ENCODE measurements at regions not wholly inside any gene's neighbourhood (a gene's known extent, or its start where the extent isn't known, plus 50 kb on each side); places are given as distances from the start of the nearest gene placed in this dataset.

DNA sequence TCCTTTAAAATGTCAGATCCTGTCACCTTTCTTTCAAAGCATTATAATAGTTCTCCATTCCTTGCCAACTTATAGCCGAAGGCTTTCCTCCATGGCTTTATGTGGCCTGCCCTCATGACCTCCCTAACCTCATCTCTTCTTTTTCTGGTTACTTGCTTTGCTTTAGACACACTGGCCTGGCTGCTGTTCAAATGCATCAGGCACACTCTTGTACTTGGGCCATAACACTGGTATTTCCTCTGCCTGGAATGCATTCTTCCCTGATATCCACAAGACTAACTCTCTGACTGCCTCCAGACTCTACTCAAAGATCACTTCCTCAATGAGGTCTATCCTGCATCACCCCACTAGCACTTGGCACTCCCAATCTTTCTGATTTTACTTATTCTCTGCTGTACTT, 710.3 kb downstream of the KCNA4 start:
- ChIA-PET POLR2A (no interaction called here), CTCF (no interaction called here)
- TF ChIP-seq, protein P1, sequence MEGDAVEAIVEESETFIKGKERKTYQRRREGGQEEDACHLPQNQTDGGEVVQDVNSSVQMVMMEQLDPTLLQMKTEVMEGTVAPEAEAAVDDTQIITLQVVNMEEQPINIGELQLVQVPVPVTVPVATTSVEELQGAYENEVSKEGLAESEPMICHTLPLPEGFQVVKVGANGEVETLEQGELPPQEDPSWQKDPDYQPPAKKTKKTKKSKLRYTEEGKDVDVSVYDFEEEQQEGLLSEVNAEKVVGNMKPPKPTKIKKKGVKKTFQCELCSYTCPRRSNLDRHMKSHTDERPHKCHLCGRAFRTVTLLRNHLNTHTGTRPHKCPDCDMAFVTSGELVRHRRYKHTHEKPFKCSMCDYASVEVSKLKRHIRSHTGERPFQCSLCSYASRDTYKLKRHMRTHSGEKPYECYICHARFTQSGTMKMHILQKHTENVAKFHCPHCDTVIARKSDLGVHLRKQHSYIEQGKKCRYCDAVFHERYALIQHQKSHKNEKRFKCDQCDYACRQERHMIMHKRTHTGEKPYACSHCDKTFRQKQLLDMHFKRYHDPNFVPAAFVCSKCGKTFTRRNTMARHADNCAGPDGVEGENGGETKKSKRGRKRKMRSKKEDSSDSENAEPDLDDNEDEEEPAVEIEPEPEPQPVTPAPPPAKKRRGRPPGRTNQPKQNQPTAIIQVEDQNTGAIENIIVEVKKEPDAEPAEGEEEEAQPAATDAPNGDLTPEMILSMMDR (IDR thresholded peaks at IDR 0.05; ENCODE audit: control extremely low read depth, extremely low read depth, low read depth, missing control alignments): no peak
- DNase-seq (ENCODE audit: extremely low spot score): no peak

DNA sequence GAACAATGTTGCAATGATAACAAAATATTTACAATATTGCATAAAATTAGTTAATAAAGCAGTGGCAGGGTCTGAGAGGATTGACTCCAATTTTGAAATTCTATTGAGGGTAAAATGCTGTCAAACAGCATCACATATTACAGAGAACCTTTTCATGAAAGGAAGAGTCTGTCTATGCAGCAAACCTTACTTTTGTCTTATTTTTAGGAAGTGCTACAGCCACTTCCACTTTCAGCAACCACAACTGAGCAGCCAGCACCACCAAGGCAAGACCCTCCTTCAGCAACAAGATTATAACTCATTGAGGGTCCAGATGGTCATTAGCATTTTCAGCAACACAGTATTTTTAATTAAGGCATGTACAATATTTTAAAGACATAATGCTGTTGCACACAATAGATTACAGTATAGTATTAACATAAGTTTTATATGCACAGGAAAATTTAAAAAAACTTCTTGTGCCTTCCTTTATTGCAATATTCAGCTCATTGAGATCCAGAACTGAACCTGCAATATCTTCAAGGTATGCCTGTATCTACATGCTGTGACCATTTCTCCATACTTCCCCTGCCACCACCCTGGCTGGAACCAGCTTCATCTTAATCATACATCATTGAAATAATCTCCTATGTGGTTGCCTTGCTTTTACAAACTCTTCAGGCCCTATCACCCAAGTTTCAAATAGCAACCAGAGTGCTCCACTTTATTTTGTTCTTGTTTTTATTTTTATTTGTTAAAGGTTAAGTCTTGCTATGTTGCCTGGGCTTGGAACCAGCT, 711.2 kb downstream of the KCNA4 start:
- TF ChIP-seq, protein P1 (IDR thresholded peaks at IDR 0.05; ENCODE audit: control extremely low read depth, extremely low read depth, low read depth, missing control alignments): no peak
- DNase-seq (ENCODE audit: extremely low spot score): no peak
- CTCF ChIA-PET: no interaction called here
- POLR2A ChIA-PET: no interaction called here

GRCh38 chr11:29300420-29300819, 716.4 kb downstream of the KCNA4 start:
- ChIA-PET CTCF (interaction anchor here (1.0 kb wide), 1 partner anchor 43 kb away, joined by 3 read pairs; no protein-coding TSS in a partner anchor), POLR2A (no interaction called here)
- TF ChIP-seq, protein P1 (IDR thresholded peaks at IDR 0.05; ENCODE audit: control extremely low read depth, extremely low read depth, low read depth, missing control alignments): no peak
- DNase-seq (ENCODE audit: extremely low spot score): no peak

GRCh38 chr11:29296680-29297079, 720.1 kb downstream of the KCNA4 start:
- DNase-seq (ENCODE audit: extremely low spot score): no peak

GRCh38 chr11:29293825-29294224, 723.0 kb downstream of the KCNA4 start:
- CTCF ChIA-PET: interaction anchor here (1.0 kb wide), 1 partner anchor 26 kb away, joined by 3 read pairs; no protein-coding TSS in a partner anchor
- DNase-seq (ENCODE audit: extremely low spot score): peak; percentile 5
- TF ChIP-seq, protein P1 (IDR thresholded peaks at IDR 0.05; ENCODE audit: control extremely low read depth, extremely low read depth, low read depth, missing control alignments): no peak
- POLR2A ChIA-PET: no interaction called here

More at GRCh38 chr11:29296680-29297079, 720.1 kb downstream of the KCNA4 start:
- ChIA-PET POLR2A (no interaction called here), CTCF (no interaction called here)
- TF ChIP-seq, protein P1 (IDR thresholded peaks at IDR 0.05; ENCODE audit: control extremely low read depth, extremely low read depth, low read depth, missing control alignments): no peak

DNA sequence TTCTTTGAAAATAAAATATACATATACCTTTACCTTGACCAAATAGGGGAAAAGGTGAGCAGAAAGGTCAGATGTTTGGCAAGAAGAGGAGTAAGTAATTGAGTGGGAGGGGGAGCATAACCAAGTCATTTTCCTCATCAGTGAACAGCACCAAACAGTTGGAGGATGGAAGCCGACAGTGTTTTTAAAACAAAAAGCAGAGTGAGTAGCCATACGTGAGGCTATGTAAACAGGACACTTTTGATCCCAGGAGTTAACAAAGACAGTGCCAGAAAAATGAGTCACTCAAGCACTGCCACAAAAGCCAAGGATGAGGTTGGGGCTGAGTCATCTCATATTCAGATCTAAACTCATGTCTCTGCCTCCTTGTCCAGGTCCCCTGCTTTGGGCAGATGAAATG, 734.7 kb downstream of the KCNA4 start:
- POLR2A ChIA-PET: no interaction called here
- TF ChIP-seq, protein P1 (IDR thresholded peaks at IDR 0.05; ENCODE audit: control extremely low read depth, extremely low read depth, low read depth, missing control alignments): no peak
- no peak for DNase-seq (ENCODE audit: extremely low spot score)
- CTCF ChIA-PET: no interaction called here

Measured in GM10248 (cell line).